IMR-90 (cell line): ENCODE measurements at regions not wholly inside any gene's neighbourhood (a gene's known extent, or its start where the extent isn't known, plus 50 kb on each side); places are given as distances from the start of the nearest gene placed in this dataset.
"Not testable (repeated sequence)": the region's sequence is repeated elsewhere in the genome, so short reads cannot be mapped to it uniquely, and the experiment has no call there.

Experiments used
- ATAC-seq: fragments of 200-7000 bp; cut with Tn5 transposase; 2 replicates; pipeline ENCODE4 v1.9.1; 2020; ENCODE audit warnings: low read depth, mild to moderate bottlenecking, moderate library complexity
- BruUV-seq: library from RNA; stranded (reverse); fragments of 400-500 nt; replicated peaks from 2 replicates; lab custom pipeline; 2021; lab: Mats Ljungman, UMichigan
- CTCF ChIA-PET: fragments of 300-600 bp; formaldehyde crosslinking; extraction: SDS; loops from one replicate; lab custom pipeline; 2021; ENCODE audit warnings: antibody characterized with exemption; lab: Yijun Ruan, JAX
- POLR2A ChIA-PET: fragments of 300-600 bp; sonication (Branson Sonifier 250); formaldehyde crosslinking; loops from one replicate; lab custom pipeline; 2022; ENCODE audit warnings: antibody characterized with exemption; ENCODE audit not compliant: unreplicated experiment; lab: Charles Lee
- DNase-seq: peaks from one replicate; pipeline ENCODE4 v3.0.0; 2013
- H2AFZ ChIP-seq: replicated peaks from 2 replicates; pipeline ENCODE3; 2013; ENCODE audit warnings: low read length, mild to moderate bottlenecking; ENCODE audit not compliant: poor library complexity
- H2AK5ac ChIP-seq: 2 replicates; pipeline ENCODE4 v1.6.1; 2013; ENCODE audit warnings: low read depth, low read length, inconsistent platforms
- H2AK9ac ChIP-seq: replicated peaks from 2 replicates; pipeline ENCODE3; 2013; ENCODE audit warnings: mild to moderate bottlenecking, low read depth, low read length, moderate library complexity; ENCODE audit not compliant: poor library complexity
- H2BK120ac ChIP-seq: 2 replicates; pipeline ENCODE4 v1.6.1; 2013; ENCODE audit warnings: low read depth, low read length, inconsistent platforms
- H2BK15ac ChIP-seq: 3 replicates; pipeline ENCODE4 v1.6.1; 2013; ENCODE audit warnings: low read depth, low read length, inconsistent platforms
- H2BK20ac ChIP-seq: 2 replicates; pipeline ENCODE4 v1.6.1; 2013; ENCODE audit warnings: low read depth, mild to moderate bottlenecking, inconsistent platforms, low read length, moderate library complexity
- H2BK5ac ChIP-seq: 2 replicates; pipeline ENCODE4 v1.6.1; 2013; ENCODE audit warnings: mild to moderate bottlenecking, low read depth, low read length, inconsistent platforms; ENCODE audit not compliant: poor library complexity, severe bottlenecking
- H3K14ac ChIP-seq: replicated peaks from 2 replicates; pipeline ENCODE4 v1.6.1; 2013; ENCODE audit warnings: low read depth, low read length, inconsistent platforms
- H3K18ac ChIP-seq: 2 replicates; pipeline ENCODE4 v1.6.1; 2013; ENCODE audit warnings: low read depth, low read length, control low read depth
- H3K23ac ChIP-seq: 2 replicates; pipeline ENCODE4 v1.6.1; 2013; ENCODE audit warnings: low read depth, low read length, inconsistent platforms
- H3K27ac ChIP-seq: 2 replicates; pipeline ENCODE4 v1.5.1; 2013; ENCODE audit warnings: mild to moderate bottlenecking, control low read depth, low read length; ENCODE audit not compliant: insufficient read depth
- H3K27me3 ChIP-seq: 2 replicates; pipeline ENCODE4 v1.6.1; 2013; ENCODE audit warnings: low read length; ENCODE audit not compliant: control insufficient read depth, insufficient read depth
- H3K36me3 ChIP-seq: 2 replicates; pipeline ENCODE4 v1.6.1; 2013; ENCODE audit warnings: low read length, mixed read lengths; ENCODE audit not compliant: control insufficient read depth, insufficient read depth
- H3K4ac ChIP-seq: 2 replicates; pipeline ENCODE4 v1.6.1; 2013; ENCODE audit warnings: low read depth, low read length, inconsistent platforms
- H3K4me1 ChIP-seq: 2 replicates; pipeline ENCODE4 v1.6.1; 2013; ENCODE audit warnings: low read length, mixed read lengths; ENCODE audit not compliant: control insufficient read depth, insufficient read depth
- H3K4me2 ChIP-seq: 2 replicates; pipeline ENCODE4 v1.6.1; 2013; ENCODE audit warnings: low read depth, mild to moderate bottlenecking, control low read depth, low read length, moderate library complexity
- H3K4me3 ChIP-seq: 2 replicates; pipeline ENCODE4 v1.5.1; 2013; ENCODE audit warnings: low read depth, mild to moderate bottlenecking, control low read depth, low read length, moderate library complexity; ENCODE audit not compliant: insufficient read depth
- H3K56ac ChIP-seq: 2 replicates; pipeline ENCODE4 v1.6.1; 2013; ENCODE audit warnings: low read length, inconsistent platforms; ENCODE audit not compliant: insufficient read depth; ENCODE audit errors: extremely low read depth
- H3K79me1 ChIP-seq, 2 experiments: 2 replicates each; pipeline ENCODE4 v1.6.1; 2013; ENCODE audit warnings: low read length in 2 of 2, inconsistent platforms in 1 of 2, low read depth in 1 of 2
- H3K9ac ChIP-seq: 2 replicates; pipeline ENCODE4 v1.6.1; 2013; ENCODE audit warnings: low read depth, low read length, control low read depth
- H3K9me1 ChIP-seq: 2 replicates; pipeline ENCODE4 v1.6.1; 2013; ENCODE audit warnings: low read length, inconsistent platforms; ENCODE audit not compliant: insufficient read depth
- H3K9me3 ChIP-seq: 2 replicates; pipeline ENCODE4 v1.6.1; 2013; ENCODE audit warnings: low read length; ENCODE audit not compliant: control insufficient read depth, insufficient read depth
- H4K20me1 ChIP-seq: 2 replicates; pipeline ENCODE4 v1.6.1; 2013; ENCODE audit warnings: low read length, inconsistent platforms; ENCODE audit not compliant: insufficient read depth
- H4K5ac ChIP-seq: 2 replicates; pipeline ENCODE4 v1.6.1; 2013; ENCODE audit warnings: mild to moderate bottlenecking, low read depth, low read length, control low read depth
- H4K8ac ChIP-seq, 2 experiments: 2 replicates each; pipeline ENCODE4 v1.6.1; 2013; ENCODE audit warnings: low read depth in 2 of 2, low read length in 2 of 2, control low read depth in 1 of 2, inconsistent platforms in 1 of 2
- H4K91ac ChIP-seq: 2 replicates; pipeline ENCODE4 v1.6.1; 2013; ENCODE audit warnings: low read depth, low read length, inconsistent platforms; ENCODE audit not compliant: insufficient read depth
- WGBS, 2 experiments: methylation state at CpG; one replicate each; pipeline versions ENCODE4 v1.1.5 to v1.1.7; 2013; ENCODE audit warnings: missing lambda C conversion rate in 2 of 2; ENCODE audit not compliant: insufficient read length in 1 of 2; ENCODE audit errors: extremely low coverage in 2 of 2; 5-methylcytosine and 5-hydroxymethylcytosine counted together
- dilution Hi-C: fragments of 300-500 bp; cut with HindIII; formaldehyde crosslinking; loops from one replicate; pipeline ENCODE4 v1.14.3; 2018; ENCODE audit warnings: low sequenced_read_pairs; ENCODE audit not compliant: unreplicated experiment
- in situ Hi-C: fragments of 300-500 bp; cut with MboI; formaldehyde crosslinking; loops from 3 replicates; pipeline ENCODE4 v1.14.3; 2019; ENCODE audit warnings: low sequenced_read_pairs, inconsistent platforms, mixed read lengths
- intact Hi-C: fragments of 100-400 bp; cut with micrococcal nuclease; formaldehyde crosslinking; loops from 2 replicates; pipeline ENCODE4 v1.10.0; 2022

DNA sequence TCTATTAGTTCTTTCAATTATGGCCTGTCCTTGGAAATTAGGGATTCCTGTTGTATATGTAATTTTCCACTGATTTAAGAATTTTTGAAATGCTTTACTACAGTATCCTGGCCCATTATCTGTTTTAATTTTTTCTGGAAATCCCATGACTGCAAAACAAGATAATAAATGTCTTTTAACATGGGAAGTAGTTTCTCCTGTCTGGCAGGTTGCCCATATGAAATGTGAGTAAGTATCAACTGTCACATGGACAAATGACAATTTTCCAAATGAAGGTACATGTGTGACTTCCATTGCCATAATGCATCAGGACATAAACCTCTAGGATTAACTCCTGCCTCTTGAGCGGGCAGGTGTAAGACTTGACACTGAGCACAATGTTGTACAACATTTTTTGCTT, 71.9 kb upstream of the ZNF195 start:
- no CpG with 5 or more reads among the region's 1 CpG for WGBS, 2 experiments
- H3K36me3 ChIP-seq, H4K20me1 ChIP-seq, H3K56ac ChIP-seq, H3K14ac ChIP-seq, H3K4me1 ChIP-seq, CTCF ChIA-PET, H4K5ac ChIP-seq, H3K9ac ChIP-seq, H3K18ac ChIP-seq, H3K27me3 ChIP-seq, BruUV-seq, H3K4me3 ChIP-seq, H3K4ac ChIP-seq, POLR2A ChIA-PET, ATAC-seq, in situ Hi-C loops, H2BK5ac ChIP-seq, H3K9me3 ChIP-seq, H2AFZ ChIP-seq, dilution Hi-C loops, H3K9me1 ChIP-seq, H3K23ac ChIP-seq, H2BK15ac ChIP-seq, H4K8ac ChIP-seq, H2BK20ac ChIP-seq, H2BK120ac ChIP-seq, H2AK5ac ChIP-seq, H3K4me2 ChIP-seq, H3K79me1 ChIP-seq, H3K27ac ChIP-seq, DNase-seq, H2AK9ac ChIP-seq, H4K91ac ChIP-seq: not testable (repeated sequence)
- intact Hi-C loops = loop anchor here (10.0 kb wide), 1 partner anchor 404 kb away; the partner anchor contains the start of gene STIM1

DNA sequence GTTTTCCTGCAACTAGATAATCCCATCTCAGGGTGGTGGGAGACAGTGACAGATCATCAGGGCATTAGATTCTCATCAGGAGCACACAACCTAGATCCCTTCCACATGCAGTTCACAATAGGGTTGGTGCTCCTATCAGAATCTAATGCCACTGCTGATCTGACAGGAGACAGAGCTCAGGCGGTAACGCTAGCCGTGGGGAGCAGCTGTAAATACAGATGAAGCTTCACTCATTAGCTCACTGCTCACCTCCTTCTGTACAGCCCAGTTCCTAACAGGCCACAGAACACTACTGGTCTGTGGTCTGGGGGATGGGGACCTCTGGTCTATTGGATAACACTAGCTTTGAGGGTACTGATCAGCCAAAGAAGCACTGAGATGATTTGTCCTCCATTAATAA, 66.6 kb upstream of the ZNF195 start:
- H3K36me3 ChIP-seq, H3K23ac ChIP-seq, H2AK9ac ChIP-seq, BruUV-seq, H3K56ac ChIP-seq, H4K91ac ChIP-seq, H2BK15ac ChIP-seq, dilution Hi-C loops, H3K4me3 ChIP-seq, H4K20me1 ChIP-seq, H3K9ac ChIP-seq, H4K5ac ChIP-seq, H4K8ac ChIP-seq, H3K79me1 ChIP-seq, H3K4ac ChIP-seq, intact Hi-C loops, CTCF ChIA-PET, H2BK5ac ChIP-seq, POLR2A ChIA-PET, H2BK120ac ChIP-seq, H3K14ac ChIP-seq, H2BK20ac ChIP-seq, H3K4me2 ChIP-seq, H2AK5ac ChIP-seq, H3K9me3 ChIP-seq, H3K27me3 ChIP-seq, H3K9me1 ChIP-seq, H3K4me1 ChIP-seq, in situ Hi-C loops, H3K27ac ChIP-seq, H2AFZ ChIP-seq, ATAC-seq, H3K18ac ChIP-seq, DNase-seq: not testable (repeated sequence)
- WGBS, 2 experiments = no CpG with 5 or more reads among the region's 3 CpGs
